GM21737 (cell line): ENCODE measurements at regions not wholly inside any gene's neighbourhood (a gene's known extent, or its start where the extent isn't known, plus 50 kb on each side); places are given as distances from the start of the nearest gene placed in this dataset.
"Not testable (repeated sequence)": the region's sequence is repeated elsewhere in the genome, so short reads cannot be mapped to it uniquely, and the experiment has no call there.

ENCODE experiments used
- ATAC-seq: cut with Tn5 transposase; IDR thresholded peaks from one replicate; pipeline ENCODE4 v1.9.1; 2021; ENCODE audit warnings: mild to moderate bottlenecking, moderate library complexity; ENCODE audit not compliant: unreplicated experiment

DNA sequence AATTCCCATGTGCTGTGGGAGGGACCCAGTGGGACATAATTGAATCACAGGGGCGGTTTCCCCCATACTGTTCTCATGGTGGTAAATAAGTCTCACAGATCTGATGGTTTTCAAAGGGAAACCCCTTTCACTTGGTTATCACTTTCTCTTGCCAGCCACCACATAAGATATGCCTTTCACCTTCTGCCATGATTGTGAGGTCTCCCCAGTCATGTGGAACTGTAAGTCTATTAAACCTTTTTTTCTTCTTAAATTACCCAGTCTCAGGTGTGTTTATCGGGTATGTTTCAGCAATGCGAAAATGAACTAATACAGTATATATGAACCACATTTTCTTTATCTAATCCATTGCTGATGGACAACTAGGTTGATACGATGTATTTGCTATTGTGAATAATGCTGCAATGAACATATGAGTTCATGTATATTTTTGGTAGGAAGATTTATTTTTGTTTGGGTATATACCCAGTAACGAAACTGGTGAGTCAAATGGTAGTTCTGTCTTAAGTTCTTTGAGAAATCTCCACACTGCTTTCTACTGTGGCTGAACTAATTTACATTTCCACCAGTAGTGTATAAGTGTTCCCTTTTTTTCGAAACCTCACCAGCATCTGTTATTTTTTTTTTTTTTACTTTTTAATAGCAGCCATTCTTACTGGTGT lies 70.0 kb upstream of the HGF start:
- ATAC-seq = peak; percentile 59

DNA sequence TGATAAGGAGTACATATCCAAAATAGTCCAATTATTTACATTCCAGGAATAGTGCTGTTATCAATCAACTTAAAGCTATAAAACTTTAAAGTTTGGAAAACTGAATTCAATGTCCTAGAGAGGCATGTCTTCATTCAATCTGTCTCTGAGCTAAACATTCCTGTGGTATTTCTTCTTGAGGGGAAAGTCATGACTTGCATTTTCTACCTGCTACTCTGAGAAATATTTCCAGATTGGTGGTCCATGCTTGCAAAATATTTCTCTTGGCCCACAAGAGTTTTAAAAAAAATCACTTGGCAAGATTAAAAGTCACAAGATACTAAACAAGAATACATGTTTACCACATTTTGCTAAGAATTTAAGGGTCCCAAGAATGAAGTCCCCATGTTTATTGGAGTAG lies 63.6 kb upstream of the HGF start:
- ATAC-seq = no peak

DNA sequence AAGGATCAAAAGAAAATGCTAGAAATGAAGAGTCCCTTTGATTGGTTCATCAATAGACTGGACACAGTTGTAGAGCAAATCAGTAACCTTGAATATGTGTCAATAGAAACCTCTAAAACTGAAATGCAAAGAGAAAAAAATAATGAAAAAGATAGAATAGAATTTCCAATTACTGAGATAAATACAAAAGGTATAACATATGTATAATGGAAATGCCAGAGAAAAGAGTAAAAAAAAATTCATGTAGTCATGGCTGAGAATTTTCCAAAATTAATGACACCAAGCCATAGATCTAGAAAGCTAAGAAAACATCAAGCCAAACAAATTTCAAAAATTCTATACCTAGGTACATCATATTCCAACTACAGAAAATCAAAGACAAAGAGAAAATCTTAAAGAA lies 62.0 kb upstream of the HGF start:
- ATAC-seq = no peak

DNA sequence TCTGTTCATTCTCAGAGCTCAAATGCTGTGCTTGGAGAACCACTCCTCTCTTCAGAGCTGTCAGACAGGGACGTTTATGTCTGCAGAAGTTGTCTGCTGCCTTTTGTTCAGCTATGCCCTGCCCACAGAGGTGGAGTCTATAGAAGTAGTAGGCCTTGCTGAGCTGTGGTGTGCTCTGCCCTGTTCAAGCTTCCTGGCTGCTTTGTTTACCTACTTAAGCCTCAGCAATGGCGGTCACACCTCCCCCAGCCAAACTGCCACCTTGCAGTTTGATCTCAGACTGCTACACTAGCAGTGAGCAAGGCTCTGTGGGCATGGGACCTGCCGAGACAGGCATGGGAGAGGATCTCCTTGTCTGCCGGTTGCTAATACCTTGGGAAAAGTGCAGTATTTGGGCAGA lies 59.7 kb upstream of the HGF start:
- ATAC-seq = not testable (repeated sequence)

DNA sequence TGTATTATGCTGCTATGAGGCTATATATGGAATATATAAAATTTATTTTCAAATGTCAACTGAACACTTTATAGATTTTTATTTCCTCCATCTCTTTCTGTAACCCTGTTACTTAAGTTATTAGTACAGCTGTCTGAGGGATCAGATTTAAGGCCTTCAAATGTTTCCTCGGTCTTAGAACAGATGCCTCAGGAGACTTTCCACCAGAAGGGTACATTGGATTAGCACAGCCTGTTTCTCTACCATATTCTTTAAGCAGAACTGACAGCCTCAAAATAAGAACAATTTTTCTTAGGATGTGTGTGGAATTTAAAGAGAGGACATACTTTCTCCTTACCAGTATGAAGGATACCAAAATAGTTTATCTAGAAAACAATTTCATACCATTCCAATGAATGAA lies 53.0 kb upstream of the HGF start:
- ATAC-seq = no peak

DNA sequence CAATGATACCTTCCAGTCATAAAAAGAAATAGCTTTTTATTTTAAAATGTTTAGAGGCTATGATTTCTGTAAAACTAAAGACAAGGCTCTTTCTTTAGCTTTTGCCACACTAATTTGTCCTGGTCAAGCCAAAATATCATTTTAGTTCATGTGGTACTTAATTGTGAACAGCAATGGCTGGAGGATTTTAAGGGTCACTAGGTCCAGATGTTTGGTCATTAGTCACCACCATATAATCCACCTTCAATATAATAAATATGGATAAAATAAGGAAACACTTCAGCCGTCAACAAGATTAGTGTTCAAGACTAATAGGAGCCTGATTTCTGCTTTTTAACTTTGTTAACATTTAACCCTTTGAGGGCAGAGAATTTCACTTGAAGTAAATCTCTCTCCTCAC lies 50.0 kb upstream of the HGF start:
- no peak for ATAC-seq
